T-helper 2 cell treated with Interferon-gamma antibody and Interleukin-4, amounts not matched to agents 5 μg/mL and 100 μg/mL, for 36 hours (primary cell): ENCODE measurements at regions not wholly inside any gene's neighbourhood (a gene's known extent, or its start where the extent isn't known, plus 50 kb on each side); places are given as distances from the start of the nearest gene placed in this dataset.

Source experiments
- DNase-seq: peaks from one replicate; pipeline ENCODE4 v3.0.0; 2021; ENCODE audit warnings: low spot score
- H3K27ac Mint-ChIP-seq: one replicate; pipeline ENCODE4 v1.8.0; 2021; ENCODE audit warnings: mild to moderate bottlenecking, mixed read lengths
- H3K27me3 Mint-ChIP-seq: one replicate; pipeline ENCODE4 v1.8.0; 2021; ENCODE audit warnings: low read depth, mixed read lengths
- H3K36me3 Mint-ChIP-seq: one replicate; pipeline ENCODE4 v1.8.0; 2021; ENCODE audit warnings: low read depth, mixed read lengths
- H3K4me1 Mint-ChIP-seq: one replicate; pipeline ENCODE4 v1.8.0; 2021; ENCODE audit warnings: low read depth, mixed read lengths
- H3K4me3 Mint-ChIP-seq: one replicate; pipeline ENCODE4 v1.8.0; 2022; ENCODE audit warnings: mild to moderate bottlenecking, moderate library complexity, mixed read lengths
- H3K9me3 Mint-ChIP-seq: one replicate; pipeline ENCODE4 v1.8.0; 2021; ENCODE audit warnings: mixed read lengths

DNA sequence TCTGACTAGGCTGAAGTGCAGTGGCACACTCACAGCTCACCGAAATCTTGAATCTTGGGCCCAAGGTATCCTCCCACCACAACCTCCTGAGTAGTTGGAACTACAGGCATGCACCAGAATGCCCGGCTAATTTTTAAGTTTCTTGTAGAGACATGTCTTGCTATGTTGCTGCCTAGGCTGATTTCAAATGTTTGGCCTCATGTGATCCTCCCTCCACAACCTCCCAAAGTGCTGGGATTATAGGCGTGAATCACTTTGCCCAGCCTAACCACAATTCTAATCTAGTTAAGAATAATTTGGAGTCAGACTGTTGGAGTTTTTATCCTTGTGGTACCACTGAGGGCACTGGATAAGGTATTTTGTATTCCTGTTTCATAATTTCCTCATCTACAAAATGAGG lies 317.5 kb upstream of the AGA start:
- H3K4me1 Mint-ChIP-seq, result peaks cover under 1% of the 10 kb centered on the region
- no peak for DNase-seq
- H3K27ac Mint-ChIP-seq, result no peak overlapping the region
- no peaks in the 10 kb centered on the region for H3K9me3 Mint-ChIP-seq
- no peaks in the 10 kb centered on the region for H3K36me3 Mint-ChIP-seq
- H3K4me3 Mint-ChIP-seq, result no peak overlapping the region
- no peaks in the 10 kb centered on the region for H3K27me3 Mint-ChIP-seq

DNA sequence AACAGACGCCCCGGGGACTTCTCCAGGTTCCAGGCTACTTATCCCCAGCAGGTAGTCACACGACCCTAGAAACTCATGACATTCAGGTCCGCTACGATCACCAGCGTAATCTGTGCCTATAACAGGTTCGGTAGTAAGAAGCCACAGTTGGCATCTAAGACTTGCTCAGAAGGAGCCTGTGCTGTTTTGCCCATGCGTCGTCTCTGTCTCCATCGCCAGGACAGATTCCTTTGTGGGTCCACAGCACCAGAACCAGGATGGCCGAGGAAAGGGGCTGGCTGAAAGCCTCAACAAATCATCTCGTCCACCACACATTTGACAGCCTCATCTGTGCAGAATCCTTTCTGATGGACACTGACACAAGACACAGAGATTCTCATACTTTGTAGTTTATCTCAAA lies 319.5 kb upstream of the AGA start:
- Mint-ChIP-seq H3K4me1 (no peaks in the 10 kb centered on the region), H3K9me3 (no peaks in the 10 kb centered on the region), H3K36me3 (no peaks in the 10 kb centered on the region), H3K27me3 (no peaks in the 10 kb centered on the region), H3K27ac (no peak overlapping the region), H3K4me3 (no peak overlapping the region)
- DNase-seq, result no peak

GRCh38 chr4:177769155-177769554 lies 326.9 kb upstream of the AGA start:
- no peak for DNase-seq
- Mint-ChIP-seq H3K36me3 (no peaks in the 10 kb centered on the region), H3K27ac (no peak overlapping the region), H3K4me3 (no peak overlapping the region), H3K9me3 (no peaks in the 10 kb centered on the region), H3K4me1 (no peaks in the 10 kb centered on the region), H3K27me3 (no peaks in the 10 kb centered on the region)

DNA sequence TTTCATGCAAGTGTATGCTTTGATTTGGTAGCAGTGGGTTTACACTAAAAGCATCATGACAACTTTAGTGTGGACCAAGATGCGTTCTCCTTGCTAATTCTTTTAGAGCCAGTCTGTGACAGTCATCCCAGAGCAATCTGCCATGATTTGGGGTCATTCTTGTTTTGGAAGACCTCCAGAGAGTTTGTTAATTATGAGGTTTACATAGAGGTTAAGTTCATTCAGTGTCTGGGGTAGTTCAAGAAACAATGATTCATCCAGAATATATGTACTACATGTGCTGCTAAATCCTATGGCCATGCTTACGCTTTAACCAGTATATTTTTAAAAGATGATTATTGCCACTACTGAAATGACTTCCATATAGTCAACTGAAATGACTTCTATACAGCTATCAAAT lies 328.5 kb upstream of the AGA start:
- no peaks in the 10 kb centered on the region for H3K27me3 Mint-ChIP-seq
- DNase-seq, result no peak
- H3K4me3 Mint-ChIP-seq, result no peak overlapping the region
- no peaks in the 10 kb centered on the region for H3K4me1 Mint-ChIP-seq
- H3K27ac Mint-ChIP-seq, result no peak overlapping the region
- H3K9me3 Mint-ChIP-seq, result no peaks in the 10 kb centered on the region
- H3K36me3 Mint-ChIP-seq, result no peaks in the 10 kb centered on the region

- no peaks in the 10 kb centered on the region for H3K4me1 Mint-ChIP-seq
- no peak for DNase-seq
- no peaks in the 10 kb centered on the region for H3K36me3 Mint-ChIP-seq
- no peak overlapping the region for H3K27ac Mint-ChIP-seq
- H3K9me3 Mint-ChIP-seq, result no peaks in the 10 kb centered on the region
- H3K4me3 Mint-ChIP-seq, result no peak overlapping the region
- no peaks in the 10 kb centered on the region for H3K27me3 Mint-ChIP-seq
These were observed 329.4 kb upstream of the AGA start for GRCh38 chr4:177771645-177772044.

DNA sequence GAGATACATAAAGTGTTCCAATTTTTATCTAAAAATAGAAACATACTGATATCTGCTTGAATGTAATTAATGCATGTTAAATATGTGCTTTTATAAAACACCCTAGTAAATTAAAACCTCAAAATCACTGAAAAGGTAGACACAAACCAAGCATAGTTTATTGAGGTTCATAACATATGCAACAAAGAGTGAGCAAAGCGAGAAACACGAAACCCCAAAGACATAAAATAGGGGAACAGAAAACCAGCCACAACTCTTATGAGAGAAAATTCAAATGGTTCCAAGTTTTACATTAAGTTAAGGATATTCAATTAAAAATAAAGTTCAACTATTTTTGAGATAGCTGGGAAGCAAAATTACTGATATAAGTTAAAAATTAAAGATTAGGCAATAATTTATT lies 336.4 kb upstream of the AGA start:
- Mint-ChIP-seq H3K27me3 (no peaks in the 10 kb centered on the region), H3K36me3 (no peaks in the 10 kb centered on the region)

DNA sequence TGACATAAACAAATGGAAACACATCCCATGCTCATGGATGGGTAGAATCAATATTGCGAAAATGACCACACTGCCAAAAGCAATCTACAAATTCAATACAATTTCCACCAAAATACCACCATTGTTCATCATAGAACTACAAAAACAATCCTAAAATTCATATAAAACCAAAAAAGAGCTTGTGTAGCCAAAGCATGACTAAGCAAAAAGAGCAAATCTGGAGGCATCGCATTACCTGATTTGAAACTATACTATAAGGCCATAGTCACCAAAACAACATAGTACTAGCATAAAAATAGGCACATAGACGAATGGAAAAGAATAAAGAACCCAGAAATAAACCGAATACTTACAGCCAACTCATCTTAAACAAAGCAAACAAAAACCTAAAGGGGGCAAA lies 342.8 kb upstream of the AGA start:
- Mint-ChIP-seq H3K27me3 (no peaks in the 10 kb centered on the region), H3K4me1 (no peaks in the 10 kb centered on the region), H3K4me3 (no peak overlapping the region), H3K36me3 (no peaks in the 10 kb centered on the region), H3K27ac (no peak overlapping the region), H3K9me3 (no peaks in the 10 kb centered on the region)
- no peak for DNase-seq

More for the DNA sequence above, 336.4 kb upstream of the AGA start:
- Mint-ChIP-seq H3K4me1 (no peaks in the 10 kb centered on the region), H3K27ac (no peak overlapping the region), H3K9me3 (no peaks in the 10 kb centered on the region), H3K4me3 (no peak overlapping the region)
- no peak for DNase-seq

- DNase-seq, result no peak
- no peak overlapping the region for H3K27ac Mint-ChIP-seq
- H3K9me3 Mint-ChIP-seq, result no peaks in the 10 kb centered on the region
- H3K4me3 Mint-ChIP-seq, result no peak overlapping the region
- no peaks in the 10 kb centered on the region for H3K36me3 Mint-ChIP-seq
- no peaks in the 10 kb centered on the region for H3K4me1 Mint-ChIP-seq
- no peaks in the 10 kb centered on the region for H3K27me3 Mint-ChIP-seq
These were observed 347.4 kb upstream of the AGA start for GRCh38 chr4:177789610-177790009.

- Mint-ChIP-seq H3K36me3 (no peaks in the 10 kb centered on the region), H3K4me1 (no peaks in the 10 kb centered on the region)
These were observed 349.0 kb upstream of the AGA start for GRCh38 chr4:177791188-177791587.

DNA sequence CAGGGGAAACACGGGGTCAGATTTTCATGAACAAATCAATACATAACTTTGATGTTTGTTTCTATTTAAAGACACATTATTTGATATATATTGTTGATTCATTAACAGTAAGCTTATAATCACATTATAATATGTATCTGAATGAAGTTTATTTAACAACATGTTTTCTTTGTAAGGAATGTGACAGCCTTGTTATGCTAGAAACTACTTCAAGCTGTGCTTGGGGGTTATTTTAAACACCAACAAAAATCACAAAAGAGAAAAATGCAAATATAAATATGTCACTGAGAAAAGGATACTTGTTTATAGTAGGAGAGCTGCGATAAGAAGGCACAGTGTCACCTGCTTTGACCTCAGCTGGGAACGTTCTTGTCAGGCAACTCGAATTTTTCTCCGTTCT lies 354.6 kb upstream of the AGA start:
- DNase-seq, result no peak
- no peaks in the 10 kb centered on the region for H3K36me3 Mint-ChIP-seq
- no peak overlapping the region for H3K4me3 Mint-ChIP-seq
- no peaks in the 10 kb centered on the region for H3K27me3 Mint-ChIP-seq
- H3K9me3 Mint-ChIP-seq, result no peaks in the 10 kb centered on the region
- no peak overlapping the region for H3K27ac Mint-ChIP-seq
- no peaks in the 10 kb centered on the region for H3K4me1 Mint-ChIP-seq

More at GRCh38 chr4:177791188-177791587, 349.0 kb upstream of the AGA start:
- H3K4me3 Mint-ChIP-seq, result no peak overlapping the region
- no peak overlapping the region for H3K27ac Mint-ChIP-seq
- H3K27me3 Mint-ChIP-seq, result no peaks in the 10 kb centered on the region
- no peaks in the 10 kb centered on the region for H3K9me3 Mint-ChIP-seq
- DNase-seq, result no peak

DNA sequence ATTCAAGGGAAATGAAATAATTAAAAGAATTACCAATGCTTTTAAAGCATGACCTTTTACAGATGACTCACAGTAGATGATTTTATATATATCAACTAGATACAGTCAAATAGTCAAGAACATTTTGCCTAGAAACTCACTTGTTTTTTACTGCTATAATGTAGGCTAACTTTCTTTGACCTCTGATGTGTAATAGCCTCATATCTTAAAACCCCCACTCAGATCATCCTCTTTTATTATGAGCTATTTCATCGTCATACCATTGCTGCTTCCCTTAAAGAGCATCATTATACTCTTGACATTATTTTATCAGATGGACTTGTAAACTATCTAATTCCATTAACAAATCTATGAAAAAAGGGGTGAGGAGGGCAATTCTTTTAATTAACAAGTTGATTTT lies 355.9 kb upstream of the AGA start:
- Mint-ChIP-seq H3K27me3 (no peaks in the 10 kb centered on the region), H3K27ac (no peak overlapping the region), H3K4me3 (no peak overlapping the region), H3K4me1 (no peaks in the 10 kb centered on the region), H3K9me3 (no peaks in the 10 kb centered on the region), H3K36me3 (no peaks in the 10 kb centered on the region)
- no peak for DNase-seq

- no peak overlapping the region for H3K27ac Mint-ChIP-seq
- H3K4me1 Mint-ChIP-seq, result no peaks in the 10 kb centered on the region
- DNase-seq, result no peak
- H3K27me3 Mint-ChIP-seq, result no peaks in the 10 kb centered on the region
- H3K36me3 Mint-ChIP-seq, result no peaks in the 10 kb centered on the region
- H3K4me3 Mint-ChIP-seq, result no peak overlapping the region
- H3K9me3 Mint-ChIP-seq, result no peaks in the 10 kb centered on the region
These were observed 359.9 kb upstream of the AGA start for GRCh38 chr4:177802162-177802561.

DNA sequence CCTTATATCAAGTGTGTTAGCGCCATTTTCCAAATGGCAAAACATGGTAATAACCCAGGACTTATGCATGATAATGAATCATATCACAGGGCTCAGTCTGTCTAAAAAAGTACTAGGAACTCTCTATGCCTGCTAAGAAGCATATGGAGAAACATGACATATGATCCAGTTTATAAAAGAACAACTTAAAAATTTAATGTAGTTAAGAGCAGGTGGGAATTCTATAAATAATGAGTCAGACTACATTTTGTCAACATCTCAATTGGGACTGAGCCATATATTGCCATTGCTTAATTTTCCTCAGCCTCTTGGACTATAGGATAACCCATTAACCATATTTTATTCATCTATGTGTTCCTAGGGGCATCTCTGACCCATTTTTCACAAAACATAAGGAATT lies 360.4 kb upstream of the AGA start:
- H3K9me3 Mint-ChIP-seq, result no peaks in the 10 kb centered on the region
- no peak overlapping the region for H3K4me3 Mint-ChIP-seq
- H3K36me3 Mint-ChIP-seq, result no peaks in the 10 kb centered on the region
- no peaks in the 10 kb centered on the region for H3K27me3 Mint-ChIP-seq
- H3K27ac Mint-ChIP-seq, result no peak overlapping the region
- no peaks in the 10 kb centered on the region for H3K4me1 Mint-ChIP-seq
- DNase-seq, result no peak

DNA sequence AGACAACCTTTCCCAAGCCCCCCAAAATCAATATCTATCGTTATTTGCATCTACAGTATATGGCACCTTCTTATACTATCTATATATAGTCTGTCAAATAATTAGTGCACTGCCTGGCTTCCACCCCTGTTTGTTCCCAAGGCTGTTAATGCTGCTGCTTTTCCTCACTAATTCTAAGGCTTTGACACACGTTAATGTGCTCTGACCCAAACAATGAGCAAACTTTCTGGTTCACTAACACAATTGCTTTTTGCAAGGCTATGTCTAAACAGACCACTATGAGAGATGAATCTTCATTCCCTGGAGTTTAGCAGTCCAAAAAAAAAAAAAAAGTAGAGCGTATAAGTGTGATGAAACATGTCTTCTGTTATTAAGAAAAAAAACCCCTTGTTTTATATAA lies 360.9 kb upstream of the AGA start:
- Mint-ChIP-seq H3K27ac (no peak overlapping the region), H3K4me3 (no peak overlapping the region), H3K27me3 (no peaks in the 10 kb centered on the region), H3K4me1 (no peaks in the 10 kb centered on the region), H3K36me3 (no peaks in the 10 kb centered on the region), H3K9me3 (no peaks in the 10 kb centered on the region)
- no peak for DNase-seq

GRCh38 chr4:177809791-177810190 lies 367.6 kb upstream of the AGA start:
- Mint-ChIP-seq H3K4me3 (no peak overlapping the region), H3K9me3 (no peaks in the 10 kb centered on the region), H3K27me3 (no peaks in the 10 kb centered on the region), H3K27ac (no peak overlapping the region), H3K4me1 (no peaks in the 10 kb centered on the region), H3K36me3 (no peaks in the 10 kb centered on the region)
- no peak for DNase-seq

DNA sequence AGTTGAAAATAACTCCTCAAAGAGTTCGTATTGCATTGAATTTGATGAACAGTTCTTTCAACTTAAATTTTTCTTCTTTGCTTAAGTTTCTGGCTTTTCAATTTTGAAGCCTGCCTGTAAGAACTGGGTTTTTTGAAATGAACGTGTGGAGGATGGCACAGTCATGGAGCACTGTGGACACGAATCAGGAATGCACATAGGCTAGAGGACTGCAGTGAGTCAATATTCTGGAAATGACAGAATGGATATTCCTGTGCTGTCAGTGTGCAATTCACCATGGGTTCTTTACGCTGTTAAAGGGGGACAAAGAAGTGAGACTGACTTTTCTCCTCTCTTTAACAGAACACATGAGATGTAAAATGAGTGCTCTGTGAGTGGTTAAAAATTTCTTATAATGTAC lies 368.0 kb upstream of the AGA start:
- H3K9me3 Mint-ChIP-seq, result no peaks in the 10 kb centered on the region

More for the DNA sequence above, 368.0 kb upstream of the AGA start:
- no peak for DNase-seq
- H3K36me3 Mint-ChIP-seq, result no peaks in the 10 kb centered on the region
- H3K4me3 Mint-ChIP-seq, result no peak overlapping the region
- H3K4me1 Mint-ChIP-seq, result no peaks in the 10 kb centered on the region
- no peak overlapping the region for H3K27ac Mint-ChIP-seq
- no peaks in the 10 kb centered on the region for H3K27me3 Mint-ChIP-seq
